ENCODE measurements at regions not wholly inside any gene's neighbourhood (a gene's known extent, or its start where the extent isn't known, plus 50 kb on each side); places are given as distances from the start of the nearest gene placed in this dataset.
A peak's percentile ranks its signal among the peaks of the same experiment; 100 is the strongest.

GRCh38 chr6:132192631-132193030, 208.6 kb downstream of the MOXD1 start:
- Histone ChIP-seq H3K27me3 (ENCODE audit: control insufficient read depth in 1 of 2, insufficient read depth in 2 of 2, low read length in 2 of 2) (0 out of 5 replicates have a peak, but pooled peaks cover 0 to 7% of the 10 kb centered on the region in 2 experiments), H3K9me3 (ENCODE audit: low read length) (no peaks in the 10 kb centered on the region), H3K79me2 (ENCODE audit: insufficient read depth, low read length) (no peaks in the 10 kb centered on the region), H4K20me1 (ENCODE audit: insufficient read depth, low read length) (no peaks in the 10 kb centered on the region), H2AFZ (ENCODE audit: low read length) (no peak overlapping the region), H3K9ac (ENCODE audit: insufficient read depth, low read depth, low read length) (no peak overlapping the region), H3K4me1 (ENCODE audit: insufficient read depth, low read length) (no peaks in the 10 kb centered on the region), H3K4me2 (ENCODE audit: low read depth, low read length) (no peak overlapping the region), H3K4me3 (replicated peaks in 1 of 3; ENCODE audit: insufficient read depth in 1 of 3, low read depth in 2 of 3, low read length in 3 of 3) (no peak overlapping the region), H3K36me3 (replicated peaks in 1 of 2; ENCODE audit: control insufficient read depth in 1 of 2, insufficient read depth in 2 of 2, low read length in 2 of 2) (no peaks in the 10 kb centered on the region), H3K27ac (ENCODE audit: extremely low read length, insufficient read depth, low read length) (no peak overlapping the region)
- FAIRE-seq (no peak), ATAC-seq (no peak), DNase-seq (ENCODE audit: low spot score) (no peak)
- BruUV-seq (replicated peaks) = no TSS peak
- TF ChIP-seq CEBPB (IDR thresholded peaks at IDR 0.05; ENCODE audit: borderline replicate concordance, low read depth, low read length) (0 out of 2 replicates have a peak, but pooled peaks have one; percentile 3), RNF2 (conservative IDR thresholded peaks at IDR 0.05; ENCODE audit: low read depth) (no peak)
- ChIA-PET POLR2A (no interaction called here), CTCF (ENCODE audit: low intra/inter-chr PET ratio, low total read pairs) (no interaction called here)
- intact Hi-C loops (cut with micrococcal nuclease; ENCODE audit: unreplicated experiment) = no loop called here
- in situ Hi-C loops (cut with HindIII; ENCODE audit: extremely low pct_ligation_motif_present, low pct_unique_long_range_greater_than_20kb) = no loop called here
- WGBS (ENCODE audit: low lambda C conversion rate) = 87% methylated on average over 5 of the region's 5 CpGs

- WGBS (ENCODE audit: low lambda C conversion rate) = 14% methylated on average over 3 of the region's 3 CpGs
- DNase-seq (ENCODE audit: low spot score) = no peak
Measured at GRCh38 chr6:132190815-132191175, 210.5 kb downstream of the MOXD1 start.

More at GRCh38 chr6:132190815-132191175, 210.5 kb downstream of the MOXD1 start:
- no peak for ATAC-seq
- no TSS peak for BruUV-seq (replicated peaks)
- FAIRE-seq = no peak
- Histone ChIP-seq H4K20me1 (ENCODE audit: insufficient read depth, low read length) (no peaks in the 10 kb centered on the region), H3K4me3 (replicated peaks in 1 of 3; ENCODE audit: insufficient read depth in 1 of 3, low read depth in 2 of 3, low read length in 3 of 3) (no peak overlapping the region), H3K36me3 (replicated peaks in 1 of 2; ENCODE audit: control insufficient read depth in 1 of 2, insufficient read depth in 2 of 2, low read length in 2 of 2) (no peaks in the 10 kb centered on the region), H3K79me2 (ENCODE audit: insufficient read depth, low read length) (no peaks in the 10 kb centered on the region), H3K9me3 (ENCODE audit: low read length) (no peaks in the 10 kb centered on the region), H3K9ac (ENCODE audit: insufficient read depth, low read depth, low read length) (no peak overlapping the region), H3K27ac (ENCODE audit: extremely low read length, insufficient read depth, low read length) (no peak overlapping the region), H3K27me3 (ENCODE audit: control insufficient read depth in 1 of 2, insufficient read depth in 2 of 2, low read length in 2 of 2) (0 out of 5 replicates have a peak, but pooled peaks cover 0 to 7% of the 10 kb centered on the region in 2 experiments), H3K4me1 (ENCODE audit: insufficient read depth, low read length) (no peaks in the 10 kb centered on the region), H3K4me2 (ENCODE audit: low read depth, low read length) (no peak overlapping the region), H2AFZ (ENCODE audit: low read length) (no peak overlapping the region)
- TF ChIP-seq ZNF383 (CRISPR knock-in tag; IDR thresholded peaks at IDR 0.05; ENCODE audit: borderline replicate concordance) (no peak), ZNF276 (CRISPR knock-in tag; IDR thresholded peaks at IDR 0.05; ENCODE audit: low read depth) (no peak)
- POLR2A ChIA-PET = no interaction called here
- intact Hi-C loops (cut with micrococcal nuclease; ENCODE audit: unreplicated experiment) (no loop called here), in situ Hi-C loops (cut with HindIII; ENCODE audit: extremely low pct_ligation_motif_present, low pct_unique_long_range_greater_than_20kb) (no loop called here)
- CTCF ChIA-PET (ENCODE audit: low intra/inter-chr PET ratio, low total read pairs) = no interaction called here

Data from HepG2 (cell line).